Skeletal muscle tissue (tissue), 3 donors: ENCODE measurements at regions not wholly inside any gene's neighbourhood (a gene's known extent, or its start where the extent isn't known, plus 50 kb on each side); places are given as distances from the start of the nearest gene placed in this dataset.

Experiments used
- H3K27ac ChIP-seq: one replicate; pipeline ENCODE4 v1.7.0; 2013; ENCODE audit warnings: mild to moderate bottlenecking, low read depth, low read length, inconsistent platforms
- H3K27me3 ChIP-seq, 3 donors: one replicate each; pipeline ENCODE4 v1.7.0; 2013; ENCODE audit warnings: low read length in 3 of 3; ENCODE audit not compliant: control insufficient read depth in 3 of 3, insufficient read depth in 3 of 3
- H3K36me3 ChIP-seq, 3 donors: one replicate each; pipeline ENCODE4 v1.7.0; 2013; ENCODE audit warnings: low read length in 3 of 3; ENCODE audit not compliant: control insufficient read depth in 3 of 3, insufficient read depth in 3 of 3
- H3K4me1 ChIP-seq, 3 donors: one replicate each; pipeline ENCODE4 v1.7.0; 2013; ENCODE audit warnings: low read length in 3 of 3, mild to moderate bottlenecking in 3 of 3; ENCODE audit not compliant: control insufficient read depth in 3 of 3, insufficient read depth in 3 of 3
- H3K4me3 ChIP-seq, 3 donors: one replicate each; pipeline ENCODE4 v1.7.0; 2013; ENCODE audit warnings: low read length in 3 of 3
- H3K9ac ChIP-seq, 3 donors: one replicate each; pipeline ENCODE4 v1.7.0; 2013; ENCODE audit warnings: low read length in 3 of 3, mild to moderate bottlenecking in 3 of 3, moderate library complexity in 2 of 3, low read depth in 1 of 3
- H3K9me3 ChIP-seq, 3 donors: one replicate each; pipeline ENCODE4 v1.7.0; 2013; ENCODE audit warnings: low read length in 3 of 3; ENCODE audit not compliant: control insufficient read depth in 3 of 3
- donor health status: Osteomylitis.

GRCh38 chr3:166955201-166955939 is 424.7 kb downstream of the ZBBX start:
- H3K36me3 ChIP-seq, result no peaks in the 10 kb centered on the region
- no peak overlapping the region for H3K27ac ChIP-seq
- H3K4me1 ChIP-seq, result no peaks in the 10 kb centered on the region
- H3K27me3 ChIP-seq, result no peaks in the 10 kb centered on the region
- no peak overlapping the region for H3K9ac ChIP-seq
- H3K4me3 ChIP-seq, result no peak overlapping the region
- H3K9me3 ChIP-seq, result no peaks in the 10 kb centered on the region

GRCh38 chr3:166934879-166935278 is 445.2 kb downstream of the ZBBX start:
- Histone ChIP-seq H3K4me3 (no peak overlapping the region), H3K27ac (no peak overlapping the region), H3K27me3 (no peaks in the 10 kb centered on the region), H3K9ac (no peak overlapping the region), H3K9me3 (no peaks in the 10 kb centered on the region), H3K36me3 (no peaks in the 10 kb centered on the region), H3K4me1 (no peaks in the 10 kb centered on the region)

GRCh38 chr3:166917437-166917836 is 462.7 kb downstream of the ZBBX start:
- Histone ChIP-seq H3K4me3 (no peak overlapping the region), H3K36me3 (no peaks in the 10 kb centered on the region), H3K27me3 (no peaks in the 10 kb centered on the region), H3K9me3 (peaks cover 0 to 4% (median 2%) of the 10 kb centered on the region in 3 donors), H3K27ac (no peak overlapping the region), H3K4me1 (no peaks in the 10 kb centered on the region), H3K9ac (no peak overlapping the region)

GRCh38 chr3:166902374-166902773 is 477.7 kb downstream of the ZBBX start:
- H3K4me3 ChIP-seq, result no peak overlapping the region
- no peaks in the 10 kb centered on the region for H3K9me3 ChIP-seq
- H3K9ac ChIP-seq, result no peak overlapping the region
- H3K27ac ChIP-seq, result no peak overlapping the region
- H3K4me1 ChIP-seq, result no peaks in the 10 kb centered on the region
- no peaks in the 10 kb centered on the region for H3K36me3 ChIP-seq
- H3K27me3 ChIP-seq, result no peaks in the 10 kb centered on the region

GRCh38 chr3:166900866-166901577 is 479.1 kb downstream of the ZBBX start:
- H3K36me3 ChIP-seq, result no peaks in the 10 kb centered on the region
- H3K27ac ChIP-seq, result no peak overlapping the region
- H3K4me3 ChIP-seq, result no peak overlapping the region
- no peak overlapping the region for H3K9ac ChIP-seq
- no peaks in the 10 kb centered on the region for H3K4me1 ChIP-seq
- H3K9me3 ChIP-seq, result no peaks in the 10 kb centered on the region
- H3K27me3 ChIP-seq, result no peaks in the 10 kb centered on the region

GRCh38 chr3:166897811-166898210 is 482.3 kb downstream of the ZBBX start:
- H3K4me1 ChIP-seq, result no peaks in the 10 kb centered on the region
- H3K9me3 ChIP-seq, result no peaks in the 10 kb centered on the region
- no peak overlapping the region for H3K27ac ChIP-seq
- H3K9ac ChIP-seq, result no peak overlapping the region
- H3K27me3 ChIP-seq, result no peaks in the 10 kb centered on the region
- no peak overlapping the region for H3K4me3 ChIP-seq
- H3K36me3 ChIP-seq, result no peaks in the 10 kb centered on the region

- no peaks in the 10 kb centered on the region for H3K9me3 ChIP-seq
- no peak overlapping the region for H3K27ac ChIP-seq
- H3K4me3 ChIP-seq, result no peak overlapping the region
- H3K4me1 ChIP-seq, result no peaks in the 10 kb centered on the region
- no peaks in the 10 kb centered on the region for H3K36me3 ChIP-seq
- no peaks in the 10 kb centered on the region for H3K27me3 ChIP-seq
- no peak overlapping the region for H3K9ac ChIP-seq
These were observed 490.9 kb downstream of the ZBBX start for GRCh38 chr3:166889241-166889640.

- Histone ChIP-seq H3K36me3 (no peaks in the 10 kb centered on the region), H3K4me3 (no peak overlapping the region), H3K27ac (no peak overlapping the region), H3K9ac (no peak overlapping the region), H3K4me1 (no peaks in the 10 kb centered on the region), H3K27me3 (no peaks in the 10 kb centered on the region), H3K9me3 (peaks cover 0 to 2% (median 0%) of the 10 kb centered on the region in 3 donors)
These were observed 500.4 kb downstream of the ZBBX start for GRCh38 chr3:166879661-166880060.

GRCh38 chr3:166877971-166878370 is 502.1 kb downstream of the ZBBX start:
- Histone ChIP-seq H3K9ac (no peak overlapping the region), H3K27ac (no peak overlapping the region), H3K27me3 (no peaks in the 10 kb centered on the region), H3K4me1 (no peaks in the 10 kb centered on the region), H3K4me3 (no peak overlapping the region), H3K9me3 (peaks cover 0 to 4% (median 1%) of the 10 kb centered on the region in 3 donors), H3K36me3 (no peaks in the 10 kb centered on the region)
